ENCODE measurements at regions not wholly inside any gene's neighbourhood (a gene's known extent, or its start where the extent isn't known, plus 50 kb on each side); places are given as distances from the start of the nearest gene placed in this dataset.

GRCh38 chr1:5645929-5646328 is 346.3 kb downstream of the NPHP4 start:
- TF ChIP-seq CTCF (IDR thresholded peaks at IDR 0.05) (no peak), POLR2A (IDR thresholded peaks at IDR 0.05) (no peak)

All from right lobe of liver (tissue), 4 donors.